ENCODE measurements at regions not wholly inside any gene's neighbourhood (a gene's known extent, or its start where the extent isn't known, plus 50 kb on each side); places are given as distances from the start of the nearest gene placed in this dataset.

DNA sequence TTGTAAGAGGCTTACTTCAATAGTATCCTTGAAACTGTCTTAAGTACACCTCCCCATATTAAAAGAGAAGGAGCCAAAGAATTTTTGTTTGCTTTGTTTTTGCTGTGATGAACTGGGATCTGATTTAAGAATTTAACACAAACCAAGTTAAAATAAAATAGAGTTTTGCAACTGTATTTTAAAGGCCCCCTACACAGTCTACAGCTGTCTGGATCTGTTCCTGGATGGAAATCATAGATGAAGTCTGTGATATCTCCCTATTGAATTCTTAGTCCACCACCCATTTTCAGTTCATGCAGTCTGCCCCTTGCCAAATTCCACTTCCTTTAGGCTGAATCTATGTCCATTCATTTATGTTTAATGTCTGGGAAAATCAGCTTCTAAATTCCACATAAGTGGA lies 169.8 kb upstream of the MEOX2 start:
- TF ChIP-seq, protein P1, sequence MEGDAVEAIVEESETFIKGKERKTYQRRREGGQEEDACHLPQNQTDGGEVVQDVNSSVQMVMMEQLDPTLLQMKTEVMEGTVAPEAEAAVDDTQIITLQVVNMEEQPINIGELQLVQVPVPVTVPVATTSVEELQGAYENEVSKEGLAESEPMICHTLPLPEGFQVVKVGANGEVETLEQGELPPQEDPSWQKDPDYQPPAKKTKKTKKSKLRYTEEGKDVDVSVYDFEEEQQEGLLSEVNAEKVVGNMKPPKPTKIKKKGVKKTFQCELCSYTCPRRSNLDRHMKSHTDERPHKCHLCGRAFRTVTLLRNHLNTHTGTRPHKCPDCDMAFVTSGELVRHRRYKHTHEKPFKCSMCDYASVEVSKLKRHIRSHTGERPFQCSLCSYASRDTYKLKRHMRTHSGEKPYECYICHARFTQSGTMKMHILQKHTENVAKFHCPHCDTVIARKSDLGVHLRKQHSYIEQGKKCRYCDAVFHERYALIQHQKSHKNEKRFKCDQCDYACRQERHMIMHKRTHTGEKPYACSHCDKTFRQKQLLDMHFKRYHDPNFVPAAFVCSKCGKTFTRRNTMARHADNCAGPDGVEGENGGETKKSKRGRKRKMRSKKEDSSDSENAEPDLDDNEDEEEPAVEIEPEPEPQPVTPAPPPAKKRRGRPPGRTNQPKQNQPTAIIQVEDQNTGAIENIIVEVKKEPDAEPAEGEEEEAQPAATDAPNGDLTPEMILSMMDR (conservative IDR thresholded peaks at IDR 0.05; ENCODE audit: low read depth, low read length), result no peak
- H3K4me3 ChIP-seq (ENCODE audit: low read depth, low read length), result no peak overlapping the region
- DNase-seq (ENCODE audit: low read depth), result no peak

DNA sequence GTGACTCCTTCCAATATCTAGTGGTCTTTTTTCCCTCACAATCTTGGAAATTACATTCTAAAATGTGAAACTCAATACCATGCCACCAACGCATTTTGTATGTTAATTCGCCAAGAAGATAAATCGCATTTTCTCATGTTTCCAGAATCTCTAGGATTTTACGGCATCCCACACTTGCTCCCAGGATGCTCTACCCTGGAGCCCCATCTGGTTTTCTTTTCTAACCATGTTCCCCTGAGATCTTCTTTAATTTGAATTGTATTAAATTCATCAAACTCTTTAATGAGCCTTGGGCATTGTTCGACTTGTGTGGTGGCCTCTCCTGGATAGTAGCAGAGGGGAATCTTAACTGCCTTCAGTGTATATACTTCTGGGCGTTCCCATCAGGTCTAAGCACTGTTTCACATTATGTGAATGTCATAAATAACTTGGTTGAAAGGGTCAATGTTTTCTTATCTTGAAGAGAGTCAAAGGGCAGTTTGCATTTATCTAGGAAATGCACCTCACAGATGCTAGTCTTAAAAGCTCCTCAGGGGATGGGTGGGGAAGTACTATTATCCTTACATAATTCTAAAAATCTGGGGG lies 169.1 kb upstream of the MEOX2 start:
- TF ChIP-seq, protein P1 (conservative IDR thresholded peaks at IDR 0.05; ENCODE audit: low read depth, low read length), result no peak
- no peak overlapping the region for H3K4me3 ChIP-seq (ENCODE audit: low read depth, low read length)
- no peak for DNase-seq (ENCODE audit: low read depth)

DNA sequence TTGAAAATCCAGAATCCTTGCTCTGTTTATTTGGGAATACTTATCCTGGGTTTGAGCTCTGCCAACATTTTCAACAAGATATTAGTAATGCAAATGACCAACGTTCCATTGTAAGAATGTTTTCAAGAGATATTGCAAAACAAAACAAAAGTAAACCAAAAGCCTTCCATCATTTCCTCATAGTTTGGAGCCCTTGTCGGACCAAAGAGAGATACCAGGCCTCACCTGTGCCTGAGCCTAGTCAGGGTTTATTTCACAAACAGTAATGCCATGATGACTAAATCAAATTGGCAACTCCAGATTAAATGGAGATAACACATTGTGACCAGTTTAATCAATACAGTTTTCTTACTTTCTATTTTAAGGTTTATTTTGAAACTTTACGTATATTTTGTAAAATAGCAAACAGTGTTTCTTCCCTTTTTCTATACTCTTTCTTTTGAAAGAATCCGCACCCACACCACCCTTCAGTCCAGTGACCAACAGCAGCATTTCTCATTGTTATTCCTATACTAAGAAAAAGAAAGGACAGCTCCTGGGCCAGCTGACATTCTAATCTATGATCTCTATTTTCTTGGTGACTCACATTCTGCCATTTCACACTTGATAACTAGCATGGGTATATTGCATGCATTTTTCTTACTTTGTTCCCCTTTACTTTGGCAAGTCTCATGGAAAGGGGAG lies 168.5 kb upstream of the MEOX2 start:
- H3K4me3 ChIP-seq (ENCODE audit: low read depth, low read length), result no peak overlapping the region
- TF ChIP-seq, protein P1 (conservative IDR thresholded peaks at IDR 0.05; ENCODE audit: low read depth, low read length), result no peak
- no peak for DNase-seq (ENCODE audit: low read depth)

DNA sequence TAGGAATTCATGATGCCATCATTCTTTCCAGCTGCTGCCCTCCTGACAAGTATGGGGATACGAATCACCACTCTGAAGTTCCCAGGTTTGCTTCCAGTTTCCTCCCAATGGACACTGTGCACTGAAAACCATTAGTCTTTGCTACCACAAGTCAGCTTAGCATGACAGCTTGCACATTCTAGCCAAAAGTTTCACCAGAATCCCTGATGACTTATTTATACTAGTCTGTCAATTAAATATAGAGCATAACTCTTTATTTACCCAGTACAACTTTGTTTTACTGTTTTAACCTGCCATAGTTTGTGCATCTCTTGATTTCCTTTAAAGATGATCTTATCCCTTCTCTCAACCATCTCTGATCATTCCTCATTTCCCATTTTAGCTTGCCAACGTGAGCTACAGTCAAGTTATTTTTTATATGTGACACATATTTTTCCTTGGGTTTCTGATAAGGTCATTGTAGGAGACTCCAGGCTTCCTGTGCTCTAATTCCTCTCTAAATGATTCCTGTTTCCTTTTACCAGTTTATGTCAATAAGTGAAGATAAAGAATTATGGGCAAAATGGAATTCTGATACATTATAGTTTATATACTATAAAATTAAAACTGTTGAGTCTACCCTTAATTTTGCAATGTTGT lies 167.5 kb upstream of the MEOX2 start:
- peak; percentile 57 for DNase-seq (ENCODE audit: low read depth)
- TF ChIP-seq, protein P1 (conservative IDR thresholded peaks at IDR 0.05; ENCODE audit: low read depth, low read length), result no peak
- no peak overlapping the region for H3K4me3 ChIP-seq (ENCODE audit: low read depth, low read length)

DNA sequence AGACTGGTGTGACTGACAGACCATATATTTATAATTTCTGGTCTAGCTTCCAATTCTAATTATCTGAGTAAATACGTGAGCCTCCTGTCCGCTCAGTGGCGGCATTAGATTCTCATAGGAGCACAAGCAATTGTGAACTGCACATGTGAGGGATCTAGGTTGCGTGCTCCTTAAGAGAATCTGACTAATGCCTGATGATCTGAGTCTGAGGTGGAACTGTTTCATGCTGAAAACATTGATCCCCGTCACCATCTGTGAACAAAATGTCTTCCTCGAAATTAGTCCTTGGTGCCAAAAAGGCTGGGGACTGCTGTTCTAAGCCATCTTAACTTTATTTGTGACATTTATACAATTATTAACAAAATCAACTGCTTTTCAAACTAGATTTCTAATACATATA lies 164.7 kb upstream of the MEOX2 start:
- no peak overlapping the region for H3K4me3 ChIP-seq (ENCODE audit: low read depth, low read length)
- no peak for DNase-seq (ENCODE audit: low read depth)
- TF ChIP-seq, protein P1 (conservative IDR thresholded peaks at IDR 0.05; ENCODE audit: low read depth, low read length), result no peak

DNA sequence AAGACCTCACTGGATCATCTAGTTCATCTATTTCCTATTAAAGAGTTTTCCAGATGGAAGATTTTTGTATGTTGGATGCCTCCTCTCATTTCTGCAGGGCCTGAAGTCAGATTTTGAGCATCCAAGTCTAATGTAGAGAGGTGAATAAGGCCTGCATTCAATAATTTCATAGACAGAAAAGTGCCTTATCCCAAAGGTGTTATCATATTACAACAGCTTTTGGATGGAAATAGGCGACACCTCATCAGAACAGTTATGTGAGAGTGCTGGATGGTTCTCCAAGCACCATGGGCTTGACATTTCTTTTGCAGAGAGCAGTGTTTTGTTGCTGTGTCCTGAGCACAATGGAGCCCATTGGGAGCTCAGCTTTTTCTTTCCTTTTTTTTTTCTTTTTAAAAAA lies 162.4 kb upstream of the MEOX2 start:
- no peak overlapping the region for H3K4me3 ChIP-seq (ENCODE audit: low read depth, low read length)
- TF ChIP-seq, protein P1 (conservative IDR thresholded peaks at IDR 0.05; ENCODE audit: low read depth, low read length), result no peak
- no peak for DNase-seq (ENCODE audit: low read depth)
